Testis (tissue), 2 donors: ENCODE measurements at regions not wholly inside any gene's neighbourhood (a gene's known extent, or its start where the extent isn't known, plus 50 kb on each side); places are given as distances from the start of the nearest gene placed in this dataset.

ENCODE experiments used
- DNase-seq: peaks from one replicate; pipeline ENCODE4 v3.0.0-alpha.2; 2019
- H3K27ac ChIP-seq, 2 donors: fragments of 200-600 bp; sonication (generic); one replicate each; pipeline ENCODE4 v1.5.1; 2019
- H3K27me3 ChIP-seq: fragments of 200-600 bp; sonication (generic); one replicate; pipeline ENCODE4 v1.5.1; 2019
- H3K36me3 ChIP-seq: fragments of 200-600 bp; sonication (generic); one replicate; pipeline ENCODE4 v1.5.1; 2017; ENCODE audit warnings: low read depth; ENCODE audit errors: missing control alignments
- H3K4me1 ChIP-seq: fragments of 200-600 bp; sonication (generic); one replicate; pipeline ENCODE4 v1.5.1; 2019
- H3K4me3 ChIP-seq, 2 donors: fragments of 200-600 bp; sonication (generic); one replicate each; pipeline ENCODE4 v1.5.1; 2017 to 2019
- H3K9me3 ChIP-seq: fragments of 200-600 bp; sonication (generic); one replicate; pipeline ENCODE4 v1.5.1; 2017
- POLR2A ChIP-seq: fragments of 450-650 bp; IDR thresholded peaks from one replicate; pipeline ENCODE4 v1.6.1; 2017; ENCODE audit warnings: antibody characterized with exemption, mild to moderate bottlenecking, moderate library complexity
- WGBS, 2 donors: methylation state at CpG; one replicate each; pipeline ENCODE4 v1.1.5; 2018; 5-methylcytosine and 5-hydroxymethylcytosine counted together
- intact Hi-C: fragments of 100-400 bp; cut with DNase I; formaldehyde crosslinking; loops from one replicate; pipeline ENCODE4 v1.15.1; 2023; ENCODE audit warnings: low total_unique reads
- TF ChIP-seq, protein P1 (sequence below), 3 experiments: fragments of 450-650 bp in 2 of 3; fragments of 200-600 bp in 1 of 3; sonication (generic) in 1 of 3; IDR thresholded peaks; one replicate each; pipeline ENCODE4 v1.5.1; 2016 to 2019; ENCODE audit warnings: antibody characterized with exemption in 3 of 3, mild to moderate bottlenecking in 2 of 3, moderate library complexity in 1 of 3

DNA sequence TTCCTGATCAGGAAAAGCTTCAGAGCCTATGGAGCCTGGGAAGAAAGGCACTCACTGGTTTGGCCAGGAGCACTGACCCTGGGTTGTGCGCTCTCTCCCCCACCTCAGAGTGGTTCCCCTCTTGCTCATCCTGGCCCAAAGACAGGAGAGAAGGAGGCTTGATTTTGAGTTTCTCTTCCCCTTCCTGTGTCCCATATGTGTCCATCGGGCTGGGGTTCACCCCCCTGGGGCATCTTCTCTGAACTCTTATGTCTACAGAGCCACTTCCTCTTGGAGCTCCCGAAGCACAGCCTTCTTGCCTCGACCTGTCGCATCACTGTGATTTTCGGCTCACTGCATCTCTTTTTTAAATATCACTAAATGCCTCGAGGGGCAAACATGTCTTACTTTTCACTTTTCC is 692.3 kb downstream of the RNF144A start:
- intact Hi-C loops, result no loop called here
- H3K36me3 ChIP-seq, result no peaks in the 10 kb centered on the region
- H3K4me1 ChIP-seq, result no peaks in the 10 kb centered on the region
- H3K27me3 ChIP-seq, result no peaks in the 10 kb centered on the region
- H3K4me3 ChIP-seq, result no peak overlapping the region
- WGBS, 2 donors, result 78 to 93% methylated on average over 7 of the region's 7 CpGs
- H3K27ac ChIP-seq, result no peak overlapping the region
- DNase-seq, result no peak
- TF ChIP-seq, protein P1, sequence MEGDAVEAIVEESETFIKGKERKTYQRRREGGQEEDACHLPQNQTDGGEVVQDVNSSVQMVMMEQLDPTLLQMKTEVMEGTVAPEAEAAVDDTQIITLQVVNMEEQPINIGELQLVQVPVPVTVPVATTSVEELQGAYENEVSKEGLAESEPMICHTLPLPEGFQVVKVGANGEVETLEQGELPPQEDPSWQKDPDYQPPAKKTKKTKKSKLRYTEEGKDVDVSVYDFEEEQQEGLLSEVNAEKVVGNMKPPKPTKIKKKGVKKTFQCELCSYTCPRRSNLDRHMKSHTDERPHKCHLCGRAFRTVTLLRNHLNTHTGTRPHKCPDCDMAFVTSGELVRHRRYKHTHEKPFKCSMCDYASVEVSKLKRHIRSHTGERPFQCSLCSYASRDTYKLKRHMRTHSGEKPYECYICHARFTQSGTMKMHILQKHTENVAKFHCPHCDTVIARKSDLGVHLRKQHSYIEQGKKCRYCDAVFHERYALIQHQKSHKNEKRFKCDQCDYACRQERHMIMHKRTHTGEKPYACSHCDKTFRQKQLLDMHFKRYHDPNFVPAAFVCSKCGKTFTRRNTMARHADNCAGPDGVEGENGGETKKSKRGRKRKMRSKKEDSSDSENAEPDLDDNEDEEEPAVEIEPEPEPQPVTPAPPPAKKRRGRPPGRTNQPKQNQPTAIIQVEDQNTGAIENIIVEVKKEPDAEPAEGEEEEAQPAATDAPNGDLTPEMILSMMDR (IDR thresholded peaks at IDR 0.05), result no peak
- no peak for TF ChIP-seq POLR2A
- no peaks in the 10 kb centered on the region for H3K9me3 ChIP-seq

- Histone ChIP-seq H3K9me3 (no peaks in the 10 kb centered on the region), H3K36me3 (no peaks in the 10 kb centered on the region), H3K4me1 (no peaks in the 10 kb centered on the region), H3K27me3 (no peaks in the 10 kb centered on the region), H3K4me3 (no peak overlapping the region), H3K27ac (no peak overlapping the region)
- DNase-seq, result no peak
- 89 to 90% methylated on average over 8 of the region's 8 CpGs for WGBS, 2 donors
- TF ChIP-seq POLR2A, result no peak
- TF ChIP-seq, protein P1 (IDR thresholded peaks at IDR 0.05), result no peak
- intact Hi-C loops, result no loop called here
These were observed 692.8 kb downstream of the RNF144A start for GRCh38 chr2:7609974-7610373.

DNA sequence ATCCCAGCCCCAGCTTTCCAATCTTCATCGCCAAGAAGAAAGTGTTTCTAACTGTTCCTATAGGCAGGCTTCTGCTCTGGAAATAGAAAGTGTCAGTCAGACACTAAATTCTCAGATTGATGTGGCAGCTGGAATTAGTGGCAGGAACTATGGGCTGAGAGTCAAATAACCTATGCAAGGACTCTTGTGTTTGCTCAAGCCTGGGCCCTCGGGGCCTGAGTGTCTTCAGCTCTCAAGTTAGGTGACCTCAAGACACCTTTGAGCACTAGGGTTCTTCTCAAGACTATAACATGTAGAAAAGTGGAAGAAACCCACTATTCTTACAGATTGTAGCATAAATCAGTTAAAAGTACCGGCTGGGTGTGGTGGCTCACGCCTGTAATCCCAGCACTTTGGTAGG is 694.5 kb downstream of the RNF144A start:
- H3K9me3 ChIP-seq, result no peaks in the 10 kb centered on the region
- H3K4me3 ChIP-seq, result no peak overlapping the region
- H3K36me3 ChIP-seq, result no peaks in the 10 kb centered on the region
- H3K27ac ChIP-seq, result no peak overlapping the region
- no peaks in the 10 kb centered on the region for H3K4me1 ChIP-seq
- H3K27me3 ChIP-seq, result no peaks in the 10 kb centered on the region
- DNase-seq, result no peak
- WGBS, 2 donors, result 34 to 57% methylated on average over 3 to 4 of the region's 4 CpGs
- intact Hi-C loops, result no loop called here
- TF ChIP-seq, protein P1 (IDR thresholded peaks at IDR 0.05), result no peak
- no peak for TF ChIP-seq POLR2A

GRCh38 chr2:7612969-7613368 is 695.8 kb downstream of the RNF144A start:
- whole genome bisulfite sequencing, 2 donors, result 53 to 54% methylated on average over 3 of the region's 3 CpGs
- intact Hi-C loops, result no loop called here
- no peak for TF ChIP-seq POLR2A
- TF ChIP-seq, protein P1 (IDR thresholded peaks at IDR 0.05), result no peak
- DNase-seq, result no peak
- H3K27ac ChIP-seq, result no peak overlapping the region
- H3K36me3 ChIP-seq, result no peaks in the 10 kb centered on the region
- no peak overlapping the region for H3K4me3 ChIP-seq
- no peaks in the 10 kb centered on the region for H3K27me3 ChIP-seq
- H3K9me3 ChIP-seq, result no peaks in the 10 kb centered on the region
- H3K4me1 ChIP-seq, result no peaks in the 10 kb centered on the region

DNA sequence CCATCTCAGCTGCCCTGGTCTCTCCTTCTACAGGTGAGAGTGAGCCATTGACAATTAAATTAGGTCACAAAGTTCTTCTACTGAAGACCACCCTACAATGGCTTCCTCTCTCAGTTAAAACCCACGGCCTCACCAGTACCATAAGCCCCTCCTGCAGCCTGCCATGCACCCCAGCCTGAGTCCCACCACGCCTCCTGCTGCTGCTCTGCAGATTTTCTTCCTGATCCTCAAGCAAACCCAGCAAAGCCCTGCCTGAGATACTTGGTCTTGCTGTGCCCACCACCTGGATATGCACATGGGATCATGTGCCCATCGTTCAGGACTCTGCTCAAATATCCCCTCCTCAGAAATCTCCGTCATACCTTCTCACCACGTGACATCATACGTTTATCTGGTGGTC is 696.6 kb downstream of the RNF144A start:
- TF ChIP-seq, protein P1 (IDR thresholded peaks at IDR 0.05), result no peak
- TF ChIP-seq POLR2A, result no peak
- 89 to 93% methylated on average over 6 of the region's 6 CpGs for WGBS, 2 donors
- intact Hi-C loops, result no loop called here
- no peaks in the 10 kb centered on the region for H3K9me3 ChIP-seq
- H3K27me3 ChIP-seq, result no peaks in the 10 kb centered on the region
- H3K36me3 ChIP-seq, result no peaks in the 10 kb centered on the region
- H3K27ac ChIP-seq, result no peak overlapping the region
- no peaks in the 10 kb centered on the region for H3K4me1 ChIP-seq
- no peak overlapping the region for H3K4me3 ChIP-seq
- DNase-seq, result no peak
